ENCODE measurements at regions not wholly inside any gene's neighbourhood (a gene's known extent, or its start where the extent isn't known, plus 50 kb on each side); places are given as distances from the start of the nearest gene placed in this dataset.
A peak's percentile ranks its signal among the peaks of the same experiment; 100 is the strongest.

GRCh38 chr12:115771601-115772000 is 505.9 kb downstream of the MED13L start:
- no peak for DNase-seq (ENCODE audit: low read depth, low spot score)
- H3K4me3 ChIP-seq (ENCODE audit: low read length): no peak overlapping the region

GRCh38 chr12:115771065-115771464 is 506.4 kb downstream of the MED13L start:
- DNase-seq (ENCODE audit: low read depth, low spot score): no peak
- H3K4me3 ChIP-seq (ENCODE audit: low read length): no peak overlapping the region

- DNase-seq (ENCODE audit: low read depth, low spot score): no peak
- no peak overlapping the region for H3K4me3 ChIP-seq (ENCODE audit: low read length)
These were observed 506.9 kb downstream of the MED13L start for GRCh38 chr12:115770643-115771042.

GRCh38 chr12:115767916-115768315 is 509.6 kb downstream of the MED13L start:
- no peak overlapping the region for H3K4me3 ChIP-seq (ENCODE audit: low read length)
- DNase-seq (ENCODE audit: low read depth, low spot score): no peak

- H3K4me3 ChIP-seq (ENCODE audit: low read length): no peak overlapping the region
- peak; percentile 20 for DNase-seq (ENCODE audit: low read depth, low spot score)
These were observed 513.4 kb downstream of the MED13L start for GRCh38 chr12:115763982-115764621.

- DNase-seq (ENCODE audit: low read depth, low spot score): no peak
- H3K4me3 ChIP-seq (ENCODE audit: low read length): no peak overlapping the region
These were observed 514.1 kb downstream of the MED13L start for GRCh38 chr12:115763376-115763775.

- no peak for DNase-seq (ENCODE audit: low read depth, low spot score)
- no peak overlapping the region for H3K4me3 ChIP-seq (ENCODE audit: low read length)
These were observed 514.6 kb downstream of the MED13L start for GRCh38 chr12:115762936-115763335.

- DNase-seq (ENCODE audit: low read depth, low spot score): no peak
- no peak overlapping the region for H3K4me3 ChIP-seq (ENCODE audit: low read length)
These were observed 515.7 kb downstream of the MED13L start for GRCh38 chr12:115761784-115762183.

- DNase-seq (ENCODE audit: low read depth, low spot score): no peak
These were observed 517.3 kb downstream of the MED13L start for GRCh38 chr12:115760231-115760630.

GRCh38 chr12:115758877-115759620 is 518.4 kb downstream of the MED13L start:
- no peak for DNase-seq (ENCODE audit: low read depth, low spot score)
- no peak overlapping the region for H3K4me3 ChIP-seq (ENCODE audit: low read length)

More at GRCh38 chr12:115760231-115760630, 517.3 kb downstream of the MED13L start:
- no peak overlapping the region for H3K4me3 ChIP-seq (ENCODE audit: low read length)

GRCh38 chr12:115758183-115758582 is 519.3 kb downstream of the MED13L start:
- no peak overlapping the region for H3K4me3 ChIP-seq (ENCODE audit: low read length)
- DNase-seq (ENCODE audit: low read depth, low spot score): no peak

GRCh38 chr12:115756804-115757203 is 520.7 kb downstream of the MED13L start:
- DNase-seq (ENCODE audit: low read depth, low spot score): no peak
- H3K4me3 ChIP-seq (ENCODE audit: low read length): no peak overlapping the region

GRCh38 chr12:115756271-115756670 is 521.2 kb downstream of the MED13L start:
- no peak overlapping the region for H3K4me3 ChIP-seq (ENCODE audit: low read length)
- DNase-seq (ENCODE audit: low read depth, low spot score): no peak

- no peak for DNase-seq (ENCODE audit: low read depth, low spot score)
- H3K4me3 ChIP-seq (ENCODE audit: low read length): no peak overlapping the region
These were observed 521.8 kb downstream of the MED13L start for GRCh38 chr12:115755725-115756085.

GRCh38 chr12:115755061-115755724 is 522.3 kb downstream of the MED13L start:
- no peak overlapping the region for H3K4me3 ChIP-seq (ENCODE audit: low read length)
- no peak for DNase-seq (ENCODE audit: low read depth, low spot score)

- no peak overlapping the region for H3K4me3 ChIP-seq (ENCODE audit: low read length)
- peak; percentile 26 for DNase-seq (ENCODE audit: low read depth, low spot score)
These were observed 524.4 kb downstream of the MED13L start for GRCh38 chr12:115752913-115753726.

GRCh38 chr12:115752156-115752555 is 525.3 kb downstream of the MED13L start:
- DNase-seq (ENCODE audit: low read depth, low spot score): no peak
- no peak overlapping the region for H3K4me3 ChIP-seq (ENCODE audit: low read length)

GRCh38 chr12:115750340-115750739 is 527.2 kb downstream of the MED13L start:
- no peak overlapping the region for H3K4me3 ChIP-seq (ENCODE audit: low read length)
- no peak for DNase-seq (ENCODE audit: low read depth, low spot score)

- H3K4me3 ChIP-seq (ENCODE audit: low read length): no peak overlapping the region
- no peak for DNase-seq (ENCODE audit: low read depth, low spot score)
These were observed 528.2 kb downstream of the MED13L start for GRCh38 chr12:115749071-115749841.

Data from Jurkat, Clone E6-1 (cell line).